Stomach (tissue), 4 donors: ENCODE measurements at regions not wholly inside any gene's neighbourhood (a gene's known extent, or its start where the extent isn't known, plus 50 kb on each side); places are given as distances from the start of the nearest gene placed in this dataset.

Experiments
- EP300 ChIP-seq: sonication (generic); formaldehyde crosslinking; IDR thresholded peaks from one replicate; pipeline ENCODE4 v1.6.1; 2017; ENCODE audit warnings: antibody characterized with exemption
- POLR2A ChIP-seq, 4 donors: fragments of 450-650 bp; IDR thresholded peaks; one replicate each; pipeline ENCODE4 v1.6.1; 2016; ENCODE audit warnings: antibody characterized with exemption in 4 of 4, control low read depth in 2 of 4, mild to moderate bottlenecking in 1 of 4, moderate library complexity in 1 of 4
- TF ChIP-seq, protein P1 (sequence below), 7 experiments: fragments of 450-650 bp in 4 of 7; fragments of 200-600 bp in 3 of 7; sonication (generic) in 3 of 7; IDR thresholded peaks; one replicate each; pipeline ENCODE4 v1.5.1; 2016 to 2019; ENCODE audit warnings: antibody characterized with exemption in 7 of 7, control low read depth in 2 of 7, mild to moderate bottlenecking in 1 of 7

DNA sequence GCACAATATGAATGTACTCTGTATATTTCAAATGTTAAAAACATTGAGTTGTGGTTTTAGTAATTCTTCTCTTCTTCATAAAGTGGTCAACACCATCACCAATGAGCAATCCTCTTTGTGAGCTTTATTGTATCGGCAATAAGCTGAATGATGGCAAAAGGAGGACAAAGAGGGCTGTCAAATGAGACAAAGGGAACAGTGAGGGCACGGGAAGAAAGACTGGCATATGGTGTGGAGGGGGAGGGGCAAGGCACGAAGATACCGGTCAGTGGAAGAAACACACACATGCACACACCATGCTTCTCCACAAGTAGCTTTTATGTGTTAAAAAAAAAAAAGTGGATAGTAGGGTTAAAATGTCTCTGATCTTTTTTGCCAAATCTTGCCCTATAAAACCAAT lies 506.8 kb upstream of the CITED2 start:
- TF ChIP-seq EP300 = no peak
- TF ChIP-seq, protein P1, sequence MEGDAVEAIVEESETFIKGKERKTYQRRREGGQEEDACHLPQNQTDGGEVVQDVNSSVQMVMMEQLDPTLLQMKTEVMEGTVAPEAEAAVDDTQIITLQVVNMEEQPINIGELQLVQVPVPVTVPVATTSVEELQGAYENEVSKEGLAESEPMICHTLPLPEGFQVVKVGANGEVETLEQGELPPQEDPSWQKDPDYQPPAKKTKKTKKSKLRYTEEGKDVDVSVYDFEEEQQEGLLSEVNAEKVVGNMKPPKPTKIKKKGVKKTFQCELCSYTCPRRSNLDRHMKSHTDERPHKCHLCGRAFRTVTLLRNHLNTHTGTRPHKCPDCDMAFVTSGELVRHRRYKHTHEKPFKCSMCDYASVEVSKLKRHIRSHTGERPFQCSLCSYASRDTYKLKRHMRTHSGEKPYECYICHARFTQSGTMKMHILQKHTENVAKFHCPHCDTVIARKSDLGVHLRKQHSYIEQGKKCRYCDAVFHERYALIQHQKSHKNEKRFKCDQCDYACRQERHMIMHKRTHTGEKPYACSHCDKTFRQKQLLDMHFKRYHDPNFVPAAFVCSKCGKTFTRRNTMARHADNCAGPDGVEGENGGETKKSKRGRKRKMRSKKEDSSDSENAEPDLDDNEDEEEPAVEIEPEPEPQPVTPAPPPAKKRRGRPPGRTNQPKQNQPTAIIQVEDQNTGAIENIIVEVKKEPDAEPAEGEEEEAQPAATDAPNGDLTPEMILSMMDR (IDR thresholded peaks at IDR 0.05) = no peak
- TF ChIP-seq POLR2A (IDR thresholded peaks at IDR 0.05) = no peak
